Adrenal gland (tissue), 5 donors: ENCODE measurements at regions not wholly inside any gene's neighbourhood (a gene's known extent, or its start where the extent isn't known, plus 50 kb on each side); places are given as distances from the start of the nearest gene placed in this dataset.
"Not testable (repeated sequence)": the region's sequence is repeated elsewhere in the genome, so short reads cannot be mapped to it uniquely, and the experiment has no call there.

Experiments used
- POLR2A ChIP-seq, 2 donors: fragments of 450-650 bp; IDR thresholded peaks; one replicate each; pipeline ENCODE4 v1.6.1; 2017; ENCODE audit warnings: antibody characterized with exemption in 2 of 2, mild to moderate bottlenecking in 2 of 2, moderate library complexity in 1 of 2
- TF ChIP-seq, protein P1 (sequence below), 6 experiments: fragments of 450-650 bp in 4 of 6; fragments of 200-600 bp in 2 of 6; sonication (generic) in 1 of 6; IDR thresholded peaks; 1 replicate in 5 of 6; 2 replicates in 1 of 6; pipeline versions ENCODE4 v1.5.1 to v1.8.0; 2016 to 2021; ENCODE audit warnings: antibody characterized with exemption in 6 of 6, mild to moderate bottlenecking in 2 of 6, moderate library complexity in 1 of 6
- donor health status: DM: no; HTN: no; CAD: no.

DNA sequence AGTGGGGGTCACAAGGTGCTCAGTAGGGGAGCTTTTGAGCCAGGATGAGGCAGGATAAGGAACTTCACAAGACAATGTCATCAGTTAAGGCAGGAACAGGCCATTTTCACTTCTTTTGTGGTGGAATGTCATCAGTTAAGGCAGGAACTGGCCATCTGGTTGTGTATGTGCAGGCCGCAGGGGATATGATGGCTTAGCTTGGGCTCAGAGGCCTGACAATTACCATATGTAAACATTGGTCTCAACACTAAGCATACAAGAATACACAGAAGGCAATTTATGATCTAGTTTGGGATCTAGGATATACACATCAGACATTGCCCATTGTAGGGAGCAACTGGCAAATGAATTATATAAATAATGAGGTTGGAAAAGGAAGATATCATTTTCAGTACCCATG lies 155.4 kb upstream of the CTSO start:
- TF ChIP-seq, protein P1, sequence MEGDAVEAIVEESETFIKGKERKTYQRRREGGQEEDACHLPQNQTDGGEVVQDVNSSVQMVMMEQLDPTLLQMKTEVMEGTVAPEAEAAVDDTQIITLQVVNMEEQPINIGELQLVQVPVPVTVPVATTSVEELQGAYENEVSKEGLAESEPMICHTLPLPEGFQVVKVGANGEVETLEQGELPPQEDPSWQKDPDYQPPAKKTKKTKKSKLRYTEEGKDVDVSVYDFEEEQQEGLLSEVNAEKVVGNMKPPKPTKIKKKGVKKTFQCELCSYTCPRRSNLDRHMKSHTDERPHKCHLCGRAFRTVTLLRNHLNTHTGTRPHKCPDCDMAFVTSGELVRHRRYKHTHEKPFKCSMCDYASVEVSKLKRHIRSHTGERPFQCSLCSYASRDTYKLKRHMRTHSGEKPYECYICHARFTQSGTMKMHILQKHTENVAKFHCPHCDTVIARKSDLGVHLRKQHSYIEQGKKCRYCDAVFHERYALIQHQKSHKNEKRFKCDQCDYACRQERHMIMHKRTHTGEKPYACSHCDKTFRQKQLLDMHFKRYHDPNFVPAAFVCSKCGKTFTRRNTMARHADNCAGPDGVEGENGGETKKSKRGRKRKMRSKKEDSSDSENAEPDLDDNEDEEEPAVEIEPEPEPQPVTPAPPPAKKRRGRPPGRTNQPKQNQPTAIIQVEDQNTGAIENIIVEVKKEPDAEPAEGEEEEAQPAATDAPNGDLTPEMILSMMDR (IDR thresholded peaks at IDR 0.05): not testable (repeated sequence)
- TF ChIP-seq POLR2A (IDR thresholded peaks at IDR 0.05): not testable (repeated sequence)
